Nephron (organoid): ENCODE measurements at regions not wholly inside any gene's neighbourhood (a gene's known extent, or its start where the extent isn't known, plus 50 kb on each side); places are given as distances from the start of the nearest gene placed in this dataset.

ENCODE experiments used
- H3K27ac Mint-ChIP-seq, 3 experiments: 2 replicates each; pipeline ENCODE4 v1.8.0; 2020; ENCODE audit warnings: mixed read lengths in 3 of 3, mild to moderate bottlenecking in 2 of 3, moderate library complexity in 1 of 3
- H3K27me3 Mint-ChIP-seq: 2 replicates; pipeline ENCODE4 v1.8.0; 2021; ENCODE audit warnings: low read depth, mild to moderate bottlenecking, moderate library complexity, mixed read lengths
- H3K36me3 Mint-ChIP-seq: 2 replicates; pipeline ENCODE4 v1.8.0; 2020; ENCODE audit warnings: low read depth, mixed read lengths
- H3K4me1 Mint-ChIP-seq: 2 replicates; pipeline ENCODE4 v1.8.0; 2020; ENCODE audit warnings: mixed read lengths
- H3K4me3 Mint-ChIP-seq, 3 experiments: 2 replicates each; pipeline ENCODE4 v1.8.0; 2020; ENCODE audit warnings: mild to moderate bottlenecking in 3 of 3, mixed read lengths in 3 of 3, moderate library complexity in 2 of 3
- H3K9me3 Mint-ChIP-seq: 2 replicates; pipeline ENCODE4 v1.8.0; 2020; ENCODE audit warnings: mixed read lengths
- CTCF ChIP-seq, 3 experiments: fragments of 200-600 bp; sonication (generic); IDR thresholded peaks; one replicate each; pipeline ENCODE4 v1.5.0; 2021; ENCODE audit warnings: antibody characterized with exemption in 3 of 3; ENCODE audit not compliant: unreplicated experiment in 3 of 3

DNA sequence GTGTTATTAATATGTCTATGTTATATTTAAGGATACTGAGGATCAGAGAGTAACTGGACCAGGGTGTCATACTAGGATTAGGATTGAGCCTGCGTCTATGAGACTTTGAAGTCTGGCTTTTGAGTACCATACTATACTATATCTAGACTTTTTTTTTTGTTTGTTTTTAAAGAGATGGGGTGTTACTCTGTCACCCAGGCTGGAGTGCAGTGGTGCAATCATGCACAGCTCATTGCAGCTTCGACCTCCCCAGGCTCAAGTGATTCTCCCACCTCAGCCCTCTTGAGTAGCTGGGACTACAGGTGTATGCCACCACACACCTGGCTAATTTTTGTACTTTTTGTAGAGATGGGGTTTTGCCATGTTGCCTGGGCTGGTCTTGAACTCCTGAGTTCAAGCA lies 66.2 kb upstream of the MAP4K3 start:
- no peak for TF ChIP-seq CTCF (IDR thresholded peaks at IDR 0.05; ENCODE audit: unreplicated experiment in 3 of 3)
- Mint-ChIP-seq H3K9me3 (no peaks in the 10 kb centered on the region), H3K36me3 (no peaks in the 10 kb centered on the region), H3K4me3 (no peak overlapping the region), H3K4me1 (peaks cover 36% of the 10 kb centered on the region), H3K27ac (no peak overlapping the region), H3K27me3 (no peaks in the 10 kb centered on the region)

DNA sequence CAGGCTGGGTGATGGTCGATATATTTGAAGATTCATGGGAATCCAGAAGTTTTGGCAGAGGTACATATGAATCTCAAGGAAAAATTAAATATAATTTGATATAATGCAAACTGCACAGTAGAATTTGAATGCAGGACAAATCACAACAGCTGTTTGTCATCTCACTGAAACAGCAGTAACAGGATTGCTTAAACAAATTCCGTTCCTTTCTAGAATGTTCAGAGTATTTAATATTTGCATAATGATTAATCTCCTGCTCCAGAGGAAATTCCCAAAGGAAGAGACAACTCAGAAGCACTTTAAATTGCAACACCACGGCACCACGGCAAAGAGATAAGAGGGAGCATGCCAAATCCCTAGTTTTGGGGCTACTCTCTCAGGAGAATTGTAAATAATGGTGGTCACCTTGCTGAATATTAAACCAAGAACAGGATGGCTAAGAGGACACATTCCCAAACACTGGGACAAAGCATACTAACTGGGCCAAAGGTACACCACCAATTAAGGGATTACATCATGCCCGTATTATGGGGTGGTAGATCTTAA lies 67.8 kb upstream of the MAP4K3 start:
- H3K27ac Mint-ChIP-seq, result peak overlapping the region; percentile 85 to 90 (median 89)
- H3K9me3 Mint-ChIP-seq, result no peaks in the 10 kb centered on the region
- peaks cover 51% of the 10 kb centered on the region for H3K4me1 Mint-ChIP-seq
- H3K4me3 Mint-ChIP-seq, result peak overlapping the region in 1 of 3 experiments; percentile 2
- no peaks in the 10 kb centered on the region for H3K36me3 Mint-ChIP-seq
- H3K27me3 Mint-ChIP-seq, result no peaks in the 10 kb centered on the region
- no peak for TF ChIP-seq CTCF (IDR thresholded peaks at IDR 0.05; ENCODE audit: unreplicated experiment in 3 of 3)

- no peaks in the 10 kb centered on the region for H3K27me3 Mint-ChIP-seq
- peaks cover 51% of the 10 kb centered on the region for H3K4me1 Mint-ChIP-seq
- no peak overlapping the region for H3K4me3 Mint-ChIP-seq
- H3K9me3 Mint-ChIP-seq, result no peaks in the 10 kb centered on the region
- H3K36me3 Mint-ChIP-seq, result no peaks in the 10 kb centered on the region
- peak overlapping the region in 2 of 3 experiments; percentile 43 to 94 for H3K27ac Mint-ChIP-seq
- TF ChIP-seq CTCF (IDR thresholded peaks at IDR 0.05; ENCODE audit: unreplicated experiment in 3 of 3), result no peak
Measured at GRCh38 chr2:39506215-39506614, 69.1 kb upstream of the MAP4K3 start.

- peak overlapping the region in 1 of 3 experiments; percentile 1 for H3K4me3 Mint-ChIP-seq
- peak overlapping the region; percentile 90 to 94 (median 91) for H3K27ac Mint-ChIP-seq
- H3K9me3 Mint-ChIP-seq, result no peaks in the 10 kb centered on the region
- H3K27me3 Mint-ChIP-seq, result no peaks in the 10 kb centered on the region
- H3K36me3 Mint-ChIP-seq, result no peaks in the 10 kb centered on the region
- H3K4me1 Mint-ChIP-seq, result peaks cover 70% of the 10 kb centered on the region
- TF ChIP-seq CTCF (IDR thresholded peaks at IDR 0.05; ENCODE audit: unreplicated experiment in 3 of 3), result no peak
Measured at GRCh38 chr2:39508198-39508597, 71.1 kb upstream of the MAP4K3 start.

GRCh38 chr2:39510140-39510539 lies 73.1 kb upstream of the MAP4K3 start:
- H3K4me3 Mint-ChIP-seq, result peak overlapping the region in 1 of 3 experiments; percentile 20
- H3K36me3 Mint-ChIP-seq, result no peaks in the 10 kb centered on the region
- H3K27ac Mint-ChIP-seq, result peak overlapping the region; percentile 87 to 95 (median 93)
- no peak for TF ChIP-seq CTCF (IDR thresholded peaks at IDR 0.05; ENCODE audit: unreplicated experiment in 3 of 3)
- no peaks in the 10 kb centered on the region for H3K27me3 Mint-ChIP-seq
- peaks cover 70% of the 10 kb centered on the region for H3K4me1 Mint-ChIP-seq
- H3K9me3 Mint-ChIP-seq, result no peaks in the 10 kb centered on the region

- Mint-ChIP-seq H3K27ac (peak overlapping the region; percentile 92 to 98 (median 96)), H3K36me3 (no peaks in the 10 kb centered on the region), H3K4me3 (peak overlapping the region in 2 of 3 experiments; percentile 3 to 22), H3K9me3 (no peaks in the 10 kb centered on the region), H3K4me1 (peaks cover 79% of the 10 kb centered on the region), H3K27me3 (no peaks in the 10 kb centered on the region)
- TF ChIP-seq CTCF (IDR thresholded peaks at IDR 0.05; ENCODE audit: unreplicated experiment in 3 of 3), result no peak
Measured at GRCh38 chr2:39511219-39511604, 74.1 kb upstream of the MAP4K3 start.
